Ovary (tissue), 3 donors: ENCODE measurements at regions not wholly inside any gene's neighbourhood (a gene's known extent, or its start where the extent isn't known, plus 50 kb on each side); places are given as distances from the start of the nearest gene placed in this dataset.

Experiments
- CTCF ChIP-seq, 3 donors: fragments of 450-650 bp in 2 of 3; fragments of 200-600 bp in 1 of 3; IDR thresholded peaks; one replicate each; pipeline versions ENCODE4 v1.5.1 to v1.8.0; 2016 to 2022; ENCODE audit warnings: antibody characterized with exemption in 3 of 3, mild to moderate bottlenecking in 1 of 3
- EP300 ChIP-seq: sonication (generic); formaldehyde crosslinking; IDR thresholded peaks from one replicate; pipeline ENCODE4 v1.6.1; 2017; ENCODE audit warnings: antibody characterized with exemption
- POLR2A ChIP-seq: fragments of 450-650 bp; IDR thresholded peaks from one replicate; pipeline ENCODE4 v1.6.1; 2017; ENCODE audit warnings: antibody characterized with exemption, mild to moderate bottlenecking, moderate library complexity
- donor health status: DM: no; HTN: no; CAD: no.

- no peak for TF ChIP-seq EP300
- no peak for TF ChIP-seq POLR2A
- no peak for TF ChIP-seq CTCF (IDR thresholded peaks at IDR 0.05)
These were observed 331.0 kb downstream of the CGGBP1 start for GRCh38 chr3:87727783-87728182.
